Muscle of arm (tissue), 1 donor: ENCODE measurements at regions not wholly inside any gene's neighbourhood (a gene's known extent, or its start where the extent isn't known, plus 50 kb on each side); places are given as distances from the start of the nearest gene placed in this dataset.
A peak's percentile ranks its signal among the peaks of the same experiment; 100 is the strongest.
"Not testable (repeated sequence)": the region's sequence is repeated elsewhere in the genome, so short reads cannot be mapped to it uniquely, and the experiment has no call there.

Source experiments
- DNase-seq: peaks from one replicate; pipeline ENCODE4 v3.0.0-alpha.2; 2013

DNA sequence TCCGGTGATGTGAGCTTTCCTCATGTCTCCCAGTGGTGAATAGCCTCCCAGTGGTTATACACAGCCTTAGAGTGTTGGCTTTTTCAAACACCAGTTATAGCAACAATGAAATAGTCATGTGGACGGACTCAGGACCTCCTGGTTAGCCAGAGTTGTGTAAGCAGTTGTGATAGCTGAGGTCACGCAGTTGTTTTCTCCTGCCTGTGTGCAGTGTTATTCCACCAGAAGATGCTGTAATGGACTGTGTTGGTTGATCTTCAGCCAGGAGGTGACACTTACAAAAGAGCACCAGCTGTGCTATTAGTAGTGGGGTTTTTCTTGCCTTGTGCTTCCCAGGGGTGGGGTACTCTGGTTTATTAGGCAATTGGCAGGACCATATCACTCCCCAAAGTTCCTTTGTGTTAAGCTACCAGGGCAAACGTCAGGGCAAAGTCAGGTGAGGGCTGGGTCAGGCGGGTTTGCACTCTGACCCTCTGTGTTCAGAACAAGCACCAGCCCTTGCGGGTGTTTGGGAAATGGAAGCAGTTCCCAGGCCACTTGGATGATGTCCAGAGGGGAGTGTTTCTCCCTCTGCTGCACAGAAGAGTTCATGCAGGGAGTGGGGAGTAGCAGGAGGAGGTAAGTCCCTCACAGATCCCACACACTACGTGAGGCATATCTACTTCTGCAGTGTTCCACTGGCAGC is 252.6 kb downstream of the TMEM47 start:
- DNase-seq, result no peak

DNA sequence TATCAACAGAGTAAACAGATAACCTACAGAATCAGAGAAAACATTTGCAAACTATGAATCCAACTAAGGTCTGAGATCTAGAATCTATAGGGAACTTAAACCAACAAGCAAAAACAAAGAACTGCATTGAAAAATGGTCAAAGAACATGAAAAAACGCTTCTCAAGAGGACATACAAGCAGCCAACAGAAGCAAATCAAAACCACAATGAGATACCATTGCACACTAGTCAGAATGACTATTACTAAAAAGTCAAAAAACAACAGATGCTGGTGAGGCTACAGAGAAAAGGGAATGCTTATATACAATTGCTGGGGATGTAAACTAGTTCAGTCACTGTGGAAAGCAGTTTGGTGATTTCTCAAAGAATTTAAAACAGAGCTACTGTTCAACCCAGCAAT is 255.7 kb downstream of the TMEM47 start:
- DNase-seq, result no peak

DNA sequence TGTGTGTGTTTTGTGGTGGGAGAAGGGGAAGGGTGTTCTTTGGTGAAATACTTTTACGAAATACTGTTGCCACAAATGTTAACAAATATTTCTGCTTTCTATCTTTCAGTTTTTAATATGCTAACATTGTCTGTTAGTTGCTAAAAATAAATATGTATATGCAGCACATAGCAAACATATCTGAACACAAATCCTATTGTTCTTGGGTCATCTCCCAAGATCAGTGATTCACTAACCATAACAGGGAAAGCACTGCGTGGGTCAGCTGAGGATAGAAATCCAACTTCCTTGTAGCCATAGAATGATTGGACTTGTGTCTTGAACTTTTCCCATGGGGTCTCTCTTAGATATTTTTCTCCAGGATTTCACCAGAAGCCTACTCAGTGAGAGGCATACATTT is 250.3 kb upstream of the FAM47A start:
- DNase-seq, result no peak

DNA sequence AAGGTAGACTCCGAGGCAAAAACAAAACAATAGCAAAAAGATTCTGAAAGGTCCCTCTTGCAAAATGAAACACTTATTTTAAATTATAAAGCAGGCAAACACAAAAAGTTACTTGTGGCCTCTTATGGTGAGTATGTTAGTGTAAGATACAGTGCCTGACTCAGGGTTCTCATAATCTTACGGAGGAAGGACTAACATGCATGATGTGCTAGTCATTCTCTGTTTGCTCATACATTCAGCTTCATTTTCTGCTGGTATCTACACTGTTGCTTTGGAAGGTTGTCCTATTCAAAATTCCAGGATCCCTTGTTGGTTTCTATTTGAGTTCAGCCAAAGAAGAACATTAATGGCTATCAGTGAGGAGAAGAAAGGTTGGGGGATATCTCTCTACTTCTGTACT is 249.1 kb upstream of the FAM47A start:
- no peak for DNase-seq

DNA sequence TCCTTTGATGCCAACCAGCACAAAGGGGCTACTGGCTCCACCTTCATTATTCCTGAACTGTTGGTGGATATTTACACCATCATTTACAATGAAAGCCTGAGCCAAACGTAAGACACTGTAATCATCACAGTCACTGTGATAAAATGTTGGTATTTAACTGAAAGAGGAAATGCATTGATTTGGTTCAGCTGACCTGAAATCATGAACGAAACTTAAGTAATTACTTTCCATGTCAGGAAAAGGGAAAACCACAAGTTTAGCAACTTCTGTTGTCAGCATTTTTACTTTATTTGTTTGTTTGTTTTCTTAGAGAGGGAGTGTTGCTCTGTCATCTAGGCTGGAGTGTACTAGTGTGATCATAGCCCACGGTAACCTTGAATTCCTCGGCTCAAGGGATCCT is 247.8 kb upstream of the FAM47A start:
- DNase-seq, result no peak

DNA sequence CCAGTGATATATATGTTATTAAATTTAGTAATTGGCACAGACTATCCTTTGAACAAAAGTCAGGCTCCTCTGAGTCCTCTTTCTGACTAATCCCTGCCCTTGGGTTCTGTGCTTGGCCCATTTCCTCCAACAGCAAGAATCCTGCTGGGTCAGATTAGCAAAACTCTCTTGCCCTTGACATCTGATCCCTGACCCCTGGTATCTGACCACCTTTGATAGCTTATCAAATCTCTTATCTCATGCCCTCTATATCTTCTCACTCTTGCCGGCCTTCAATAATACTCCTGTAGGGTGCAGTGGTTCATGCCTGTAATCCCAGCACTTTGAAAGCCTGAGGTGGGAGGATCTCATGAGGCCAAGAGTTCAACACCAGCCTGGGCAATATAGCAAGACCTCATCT is 245.5 kb upstream of the FAM47A start:
- DNase-seq, result no peak

DNA sequence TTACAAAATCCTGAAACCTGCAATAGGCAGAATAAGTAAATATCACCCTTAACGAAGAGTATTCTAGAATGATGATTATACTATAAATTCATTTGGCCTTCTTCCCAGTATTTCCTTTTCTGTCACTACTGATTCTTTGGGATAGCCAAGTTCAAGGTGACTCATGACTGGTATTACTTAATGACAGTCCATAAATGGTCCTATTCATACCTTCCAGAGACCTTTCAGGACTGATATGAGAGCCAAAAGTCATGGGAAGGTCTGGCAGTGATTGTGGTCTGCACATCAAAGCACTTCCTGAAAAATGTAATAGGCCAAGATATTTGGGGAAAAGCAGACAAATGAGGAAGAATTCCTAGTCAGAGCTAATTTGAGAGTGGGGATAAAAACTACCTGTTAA is 239.6 kb upstream of the FAM47A start:
- DNase-seq, result no peak

DNA sequence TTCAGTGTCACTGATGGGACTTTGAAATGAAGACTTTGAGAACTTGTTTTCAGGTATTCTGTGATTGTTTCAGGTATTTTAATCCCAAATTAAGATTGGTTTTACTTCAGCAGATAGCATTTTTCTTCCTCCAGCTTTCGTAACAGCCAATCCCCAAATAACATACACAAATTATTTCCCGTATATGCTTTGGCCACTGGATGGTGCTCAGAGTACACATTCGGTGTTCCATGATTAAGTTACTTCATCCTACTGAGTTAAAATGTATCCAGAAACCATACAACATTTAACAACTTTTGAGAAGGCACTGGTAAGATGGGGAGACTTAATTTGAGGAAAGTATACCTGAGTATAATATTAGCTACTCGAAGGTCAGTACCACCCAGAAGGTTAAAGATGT is 233.4 kb upstream of the FAM47A start:
- DNase-seq, result peak; percentile 14

DNA sequence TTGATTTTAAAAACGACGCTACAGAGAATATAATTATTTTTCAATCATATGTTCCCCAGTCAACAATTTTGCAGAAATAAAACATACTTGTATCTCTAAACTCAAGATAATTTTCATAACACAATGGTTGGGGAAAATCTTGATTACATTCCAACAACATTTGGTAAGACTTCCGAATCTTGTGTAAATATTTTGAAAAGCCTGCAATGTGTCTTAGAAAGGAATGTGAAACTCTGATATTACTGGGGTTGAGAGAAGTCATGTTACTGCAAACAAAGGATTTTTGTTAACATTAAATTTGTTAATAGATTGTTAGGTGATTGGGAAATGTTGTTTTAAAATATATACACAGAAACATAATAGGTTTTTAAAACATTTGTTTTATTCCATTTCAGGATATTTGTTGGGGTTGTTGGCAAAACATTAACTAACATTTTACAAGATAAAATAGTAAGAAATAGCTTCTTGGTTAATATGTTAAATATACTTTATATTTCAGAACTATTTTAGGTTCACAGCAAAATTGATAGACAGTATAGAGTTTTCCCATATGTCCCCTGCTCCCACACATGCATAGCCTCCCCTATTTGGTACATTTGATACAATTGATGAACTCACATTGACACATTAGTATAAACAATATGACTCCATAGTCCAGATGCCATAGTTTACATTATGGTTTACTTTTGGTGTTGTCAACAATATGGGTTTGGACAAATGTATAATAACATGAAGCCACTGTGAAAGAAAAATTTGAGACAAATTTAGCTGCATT is 218.6 kb upstream of the FAM47A start:
- DNase-seq, result no peak

DNA sequence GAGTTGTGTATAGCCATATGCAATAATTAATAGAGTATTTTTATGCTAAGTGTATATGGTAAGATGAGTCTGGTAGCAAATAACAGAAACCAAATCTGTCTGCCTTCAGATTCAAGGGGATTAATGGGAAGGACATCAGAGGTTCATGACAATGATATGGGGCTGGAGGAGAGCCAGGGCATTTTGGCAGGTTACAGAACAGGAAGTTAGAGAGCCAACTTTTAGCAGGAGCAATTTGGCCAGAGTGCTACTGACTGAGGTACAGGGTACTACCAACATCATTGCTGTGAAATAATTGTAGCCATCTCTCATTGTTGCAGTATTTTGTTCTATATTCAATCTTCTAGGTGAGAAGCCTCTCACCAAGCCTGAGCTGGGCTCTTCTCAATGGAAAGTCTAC is 210.9 kb upstream of the FAM47A start:
- DNase-seq, result no peak

DNA sequence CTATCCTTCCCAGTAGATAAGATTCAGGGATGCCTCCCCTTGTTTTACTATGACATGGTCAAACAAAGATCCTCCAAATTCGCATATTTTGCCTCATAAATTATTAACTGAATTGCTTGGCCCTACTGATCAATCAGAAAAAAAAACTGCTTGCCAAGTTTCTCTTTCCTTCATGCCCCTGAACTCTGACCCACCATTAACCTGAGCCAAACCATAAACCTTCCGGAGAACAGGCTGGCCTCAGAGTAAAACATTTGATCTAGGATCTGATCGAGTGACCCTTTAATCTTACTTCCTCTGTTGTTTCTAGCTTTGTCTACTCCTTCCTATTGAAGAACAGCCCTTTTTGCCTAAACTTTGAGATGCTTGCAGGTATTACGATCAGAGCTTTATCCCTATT is 209.7 kb upstream of the FAM47A start:
- DNase-seq, result no peak

DNA sequence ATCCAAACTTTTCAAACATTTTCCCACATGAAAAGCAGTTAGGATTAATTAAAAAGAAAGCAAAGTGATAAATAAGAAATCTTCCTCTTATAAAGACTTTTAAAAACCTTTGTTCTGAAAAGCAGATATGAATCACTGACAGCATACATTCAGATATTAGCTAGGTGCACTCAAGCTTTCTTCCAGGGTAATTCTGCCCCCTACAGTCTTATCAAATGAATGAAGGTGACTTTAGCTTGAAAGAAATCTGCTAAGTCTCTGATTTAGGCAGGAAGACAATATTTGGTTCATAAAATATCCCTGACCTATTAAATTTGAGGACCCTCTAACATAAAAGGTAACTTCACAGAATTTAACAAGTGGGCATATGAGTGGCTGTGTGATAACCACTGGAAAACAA is 209.1 kb upstream of the FAM47A start:
- no peak for DNase-seq

DNA sequence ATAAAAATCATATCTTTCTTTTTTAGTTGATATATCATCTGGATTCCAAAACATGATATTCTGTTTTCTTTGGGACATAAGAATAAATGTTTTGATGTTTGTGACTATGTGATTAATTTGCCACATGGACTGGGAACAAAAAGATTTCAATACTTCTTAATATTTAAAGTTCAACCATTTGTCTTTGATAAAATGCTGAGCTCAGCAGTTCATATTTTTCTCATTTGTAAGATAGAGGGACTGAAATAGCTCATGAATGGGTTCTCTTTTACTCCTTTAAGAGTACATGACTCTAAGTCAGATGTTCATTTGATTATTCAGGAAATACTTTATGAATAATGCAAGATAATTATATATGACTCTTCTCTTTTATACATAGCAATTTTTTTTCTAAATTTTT is 205.9 kb upstream of the FAM47A start:
- DNase-seq, result no peak

DNA sequence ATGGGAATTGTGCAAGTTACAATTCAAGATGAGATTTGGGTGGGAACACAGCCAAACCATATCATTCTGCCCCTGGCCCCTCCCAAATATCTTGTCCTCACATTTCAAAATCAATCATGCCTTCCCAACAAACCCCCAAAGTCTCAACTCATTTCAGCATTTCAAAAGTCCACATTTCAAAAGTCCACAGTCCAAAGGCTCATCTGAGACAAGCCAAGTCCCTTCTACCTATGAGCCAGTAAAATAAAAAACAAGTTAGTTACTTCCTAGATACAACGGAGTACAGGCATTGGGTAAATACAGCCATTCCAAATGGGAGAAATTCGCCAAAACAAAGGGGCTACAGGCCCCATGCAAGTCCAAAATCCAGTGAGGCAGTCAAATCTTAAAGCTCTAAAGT is 203.3 kb upstream of the FAM47A start:
- not testable (repeated sequence) for DNase-seq

DNA sequence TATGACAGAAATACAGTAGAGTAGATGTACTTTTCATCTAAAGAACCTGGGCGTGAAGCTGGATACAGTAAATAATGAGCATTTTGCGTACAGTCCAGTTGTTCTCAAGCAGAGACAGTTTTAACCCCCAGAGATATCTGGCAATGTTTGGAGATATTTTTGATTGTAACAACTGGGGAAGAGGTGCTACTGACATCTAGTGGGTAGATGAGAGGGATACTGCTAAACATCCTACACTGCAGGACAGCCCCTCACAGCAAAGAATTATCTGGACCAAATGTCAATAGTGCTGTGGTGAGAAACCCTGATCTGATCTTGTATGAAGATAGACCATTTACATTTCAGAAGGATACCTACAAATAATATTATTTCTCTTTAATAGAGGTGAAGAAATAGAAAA is 200.2 kb upstream of the FAM47A start:
- DNase-seq, result no peak

DNA sequence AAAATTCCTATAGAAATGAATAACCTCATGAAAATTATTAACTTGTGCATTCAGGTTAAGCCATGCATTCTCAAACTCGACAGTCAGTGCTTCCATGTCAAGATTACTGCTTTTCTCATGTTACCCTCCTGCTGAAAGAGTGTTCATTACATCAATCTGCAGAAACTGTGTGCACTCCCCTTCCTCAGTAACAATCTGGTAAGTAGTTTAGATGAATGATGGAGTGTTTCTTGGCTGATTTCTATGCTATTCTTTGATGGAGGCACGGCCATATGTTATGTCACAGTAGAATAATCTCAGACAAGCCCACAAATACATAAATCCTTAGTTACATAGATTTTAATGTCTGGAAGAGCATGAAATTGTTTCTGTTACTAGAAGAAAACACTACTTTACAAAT is 193.3 kb upstream of the FAM47A start:
- no peak for DNase-seq

DNA sequence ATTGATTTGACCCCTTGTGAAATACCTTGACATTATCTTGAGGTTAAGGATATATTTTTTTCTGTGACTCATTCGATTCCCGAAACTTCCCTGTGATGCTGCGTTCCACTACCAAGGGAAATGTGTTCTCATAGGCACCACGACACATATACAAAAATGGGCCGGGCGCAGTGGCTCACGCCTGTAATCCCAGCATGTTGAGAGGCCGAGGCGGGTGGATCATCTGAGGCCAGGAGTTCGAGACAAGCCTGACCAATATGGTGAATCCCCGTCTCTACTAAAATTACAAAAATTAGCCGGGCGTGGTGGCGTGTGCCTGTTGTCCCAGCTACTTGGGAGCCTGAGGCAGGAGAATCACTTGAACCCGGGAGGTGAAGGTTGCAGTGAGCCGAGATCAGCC is 188.3 kb upstream of the FAM47A start:
- not testable (repeated sequence) for DNase-seq

DNA sequence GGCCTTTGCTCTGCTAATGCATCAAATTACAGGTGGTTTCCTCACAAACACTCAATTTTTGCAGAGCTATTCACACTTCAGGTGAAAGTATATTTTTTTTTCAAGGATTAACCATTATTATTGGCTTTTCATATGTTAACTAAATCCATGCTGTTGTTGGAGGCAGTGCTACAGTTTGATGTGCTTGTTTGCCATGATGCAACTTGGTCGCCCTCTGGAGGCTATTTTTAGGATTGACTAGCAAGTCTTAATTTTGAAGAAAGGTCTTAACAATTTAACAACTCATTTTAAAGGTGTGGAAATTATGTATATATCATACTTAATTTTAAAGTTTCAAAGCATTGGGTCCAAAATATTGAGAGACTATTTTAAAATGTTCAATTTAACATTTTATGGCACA is 168.8 kb upstream of the FAM47A start:
- peak; percentile 19 for DNase-seq

DNA sequence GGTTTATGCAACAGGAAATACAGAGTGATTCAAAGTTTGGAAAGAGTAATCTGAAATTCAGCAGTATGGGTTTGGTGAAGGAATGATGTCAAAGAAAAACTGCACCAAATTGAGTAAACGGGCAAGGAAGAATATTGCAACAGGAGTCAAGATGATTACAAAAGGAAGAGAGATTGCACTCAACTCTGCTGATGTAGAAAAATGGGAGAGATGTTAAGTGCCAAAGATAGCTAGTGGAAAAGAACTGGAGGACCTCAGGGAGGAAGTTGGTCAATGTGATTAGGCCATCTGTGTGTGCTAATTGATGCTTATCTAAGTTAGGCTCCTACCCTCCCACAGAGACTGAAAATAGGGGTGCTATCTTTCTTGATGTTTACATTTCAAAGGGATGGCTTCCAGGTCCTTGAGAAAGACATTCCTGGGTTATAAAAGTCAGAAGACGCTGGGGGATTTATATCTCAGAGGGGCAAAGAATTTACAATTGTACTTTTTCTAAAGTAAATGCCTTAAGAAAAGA is 167.4 kb upstream of the FAM47A start:
- no peak for DNase-seq

DNA sequence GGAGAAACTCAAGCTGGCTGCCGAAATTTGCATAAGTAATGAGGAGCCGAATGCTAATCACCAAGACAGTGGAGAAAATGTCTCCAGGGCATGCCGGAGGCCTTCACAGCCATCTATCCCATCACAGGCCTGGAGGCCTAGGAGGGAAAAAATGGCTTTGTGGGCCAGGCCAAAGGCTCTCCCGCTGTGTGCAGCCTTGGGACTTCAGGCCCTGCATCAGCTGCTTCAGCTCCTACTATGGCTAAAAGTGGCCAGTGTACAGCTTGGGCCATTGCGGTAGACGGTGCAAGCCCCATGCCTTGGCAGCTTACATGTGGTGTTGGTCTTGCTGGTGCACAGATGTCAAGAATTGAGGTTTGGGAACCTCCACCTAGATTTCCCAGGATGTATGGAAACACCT is 162.6 kb upstream of the FAM47A start:
- DNase-seq, result no peak

DNA sequence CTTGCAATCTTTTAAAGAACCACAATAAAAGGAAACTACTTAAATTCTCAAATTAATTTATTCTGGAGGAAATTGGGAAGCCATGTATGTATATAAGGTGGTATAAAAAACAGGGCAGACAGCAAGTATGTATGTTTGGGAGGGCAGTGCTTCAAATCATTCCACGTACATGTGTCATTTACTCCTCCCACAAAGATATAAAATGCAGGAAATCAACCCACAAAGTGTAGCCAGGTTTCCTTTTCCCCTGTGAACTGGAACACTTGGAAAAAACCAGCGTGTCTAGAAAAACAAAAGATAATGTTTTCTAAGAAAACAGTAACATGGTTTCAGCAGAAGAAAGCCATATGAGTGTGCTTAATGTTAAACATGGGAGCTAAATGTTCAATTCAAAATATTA is 156.7 kb upstream of the FAM47A start:
- DNase-seq, result no peak

DNA sequence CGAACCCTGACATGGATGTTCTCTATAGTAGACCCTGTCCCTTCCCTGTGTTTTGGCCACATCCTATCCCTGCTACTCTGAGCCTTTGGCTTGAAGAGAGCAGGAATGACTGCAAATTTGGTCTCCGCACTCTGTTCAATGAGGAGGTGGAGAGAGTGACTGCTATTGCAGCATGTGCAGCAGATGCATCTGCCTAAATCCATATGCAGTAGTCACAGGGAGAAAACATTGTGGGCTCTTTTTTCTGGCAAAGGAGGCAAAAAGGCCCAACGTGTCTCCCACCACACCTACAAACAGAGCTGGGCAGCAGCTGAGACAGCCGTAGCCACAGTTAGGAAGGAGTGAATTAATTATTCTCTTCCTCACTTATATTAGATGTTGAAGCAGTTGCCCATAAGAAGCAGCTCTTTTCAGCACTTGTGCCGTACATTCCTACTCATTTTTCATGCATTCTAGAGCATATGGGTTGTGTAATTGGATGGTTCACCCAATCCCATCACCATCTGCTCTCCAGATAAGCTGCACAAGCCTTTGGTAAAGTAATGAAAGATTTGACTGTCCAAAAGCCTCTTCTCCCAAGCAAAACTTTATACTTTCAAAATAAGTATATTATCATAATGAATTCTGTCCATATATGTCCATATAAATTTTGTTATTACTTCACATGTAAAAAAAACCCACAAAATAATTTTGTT is 147.9 kb upstream of the FAM47A start:
- DNase-seq, result no peak

DNA sequence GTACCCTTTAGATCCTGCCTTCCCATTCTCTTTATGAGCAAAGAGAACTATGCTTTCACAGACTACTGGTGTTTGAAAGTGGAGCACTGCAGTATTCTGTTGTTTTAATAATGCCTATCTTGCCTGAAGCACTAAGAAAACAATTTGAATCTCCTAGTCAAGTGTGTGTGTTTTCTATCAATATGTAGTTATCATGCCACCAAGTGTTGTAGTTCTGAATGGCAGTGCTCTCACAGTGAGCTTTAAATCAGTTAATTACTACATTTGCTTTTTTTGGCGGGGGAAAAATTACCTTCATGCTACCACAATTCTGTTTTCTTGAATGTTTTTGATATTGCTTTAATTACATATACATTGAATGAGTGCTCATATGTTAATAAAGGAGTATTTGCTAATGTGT is 143.6 kb upstream of the FAM47A start:
- no peak for DNase-seq
